ENCODE measurements at regions not wholly inside any gene's neighbourhood (a gene's known extent, or its start where the extent isn't known, plus 50 kb on each side); places are given as distances from the start of the nearest gene placed in this dataset.

- no peaks in the 10 kb centered on the region for H3K4me1 ChIP-seq (ENCODE audit: control insufficient read depth in 1 of 2, insufficient read depth in 2 of 2, low read depth in 1 of 2, low read length in 1 of 2)
- no peak overlapping the region for H3K27ac ChIP-seq (ENCODE audit: low read depth in 2 of 2, low read length in 1 of 2)
- 4% methylated on average over 1 of the region's 1 CpG for WGBS (ENCODE audit: low lambda C conversion rate)
- H3K9me3 ChIP-seq, result no peaks in the 10 kb centered on the region
- H3F3A ChIP-seq (replicated peaks; ENCODE audit: insufficient read depth), result no peaks in the 10 kb centered on the region
- no peak overlapping the region for H3K9ac ChIP-seq
- H3K9me2 ChIP-seq, result no peaks in the 10 kb centered on the region
- TF ChIP-seq MXI1 (IDR thresholded peaks at IDR 0.05; ENCODE audit: low read depth, low read length), result no peak
- no peak for TF ChIP-seq SIN3A (IDR thresholded peaks at IDR 0.05; ENCODE audit: borderline replicate concordance, low read depth, low read length)
- no peak for TF ChIP-seq CTCF (IDR thresholded peaks at IDR 0.05)
- TF ChIP-seq NRF1 (IDR thresholded peaks at IDR 0.05; ENCODE audit: low read depth, low read length), result no peak
- no peak for TF ChIP-seq EP300 (IDR thresholded peaks at IDR 0.05; ENCODE audit: borderline replicate concordance in 1 of 2, low read depth in 1 of 2, low read length in 1 of 2)
- no peak for TF ChIP-seq MEF2A (IDR thresholded peaks at IDR 0.05; ENCODE audit: borderline replicate concordance, low read depth)
- TF ChIP-seq NFIC (IDR thresholded peaks at IDR 0.05; ENCODE audit: borderline replicate concordance), result no peak
- TF ChIP-seq YY1 (IDR thresholded peaks at IDR 0.05; ENCODE audit: low read depth), result no peak
- TF ChIP-seq, protein P1, sequence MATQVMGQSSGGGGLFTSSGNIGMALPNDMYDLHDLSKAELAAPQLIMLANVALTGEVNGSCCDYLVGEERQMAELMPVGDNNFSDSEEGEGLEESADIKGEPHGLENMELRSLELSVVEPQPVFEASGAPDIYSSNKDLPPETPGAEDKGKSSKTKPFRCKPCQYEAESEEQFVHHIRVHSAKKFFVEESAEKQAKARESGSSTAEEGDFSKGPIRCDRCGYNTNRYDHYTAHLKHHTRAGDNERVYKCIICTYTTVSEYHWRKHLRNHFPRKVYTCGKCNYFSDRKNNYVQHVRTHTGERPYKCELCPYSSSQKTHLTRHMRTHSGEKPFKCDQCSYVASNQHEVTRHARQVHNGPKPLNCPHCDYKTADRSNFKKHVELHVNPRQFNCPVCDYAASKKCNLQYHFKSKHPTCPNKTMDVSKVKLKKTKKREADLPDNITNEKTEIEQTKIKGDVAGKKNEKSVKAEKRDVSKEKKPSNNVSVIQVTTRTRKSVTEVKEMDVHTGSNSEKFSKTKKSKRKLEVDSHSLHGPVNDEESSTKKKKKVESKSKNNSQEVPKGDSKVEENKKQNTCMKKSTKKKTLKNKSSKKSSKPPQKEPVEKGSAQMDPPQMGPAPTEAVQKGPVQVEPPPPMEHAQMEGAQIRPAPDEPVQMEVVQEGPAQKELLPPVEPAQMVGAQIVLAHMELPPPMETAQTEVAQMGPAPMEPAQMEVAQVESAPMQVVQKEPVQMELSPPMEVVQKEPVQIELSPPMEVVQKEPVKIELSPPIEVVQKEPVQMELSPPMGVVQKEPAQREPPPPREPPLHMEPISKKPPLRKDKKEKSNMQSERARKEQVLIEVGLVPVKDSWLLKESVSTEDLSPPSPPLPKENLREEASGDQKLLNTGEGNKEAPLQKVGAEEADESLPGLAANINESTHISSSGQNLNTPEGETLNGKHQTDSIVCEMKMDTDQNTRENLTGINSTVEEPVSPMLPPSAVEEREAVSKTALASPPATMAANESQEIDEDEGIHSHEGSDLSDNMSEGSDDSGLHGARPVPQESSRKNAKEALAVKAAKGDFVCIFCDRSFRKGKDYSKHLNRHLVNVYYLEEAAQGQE (IDR thresholded peaks at IDR 0.05; ENCODE audit: low read depth, low read length), result no peak
- no peak for TF ChIP-seq FOXM1 (IDR thresholded peaks at IDR 0.05; ENCODE audit: low read depth)
- no peak for TF ChIP-seq GATA2 (CRISPR knock-in tag; IDR thresholded peaks at IDR 0.05)
- no peak for TF ChIP-seq FOSL2 (IDR thresholded peaks at IDR 0.05; ENCODE audit: borderline replicate concordance, low read depth)
- TF ChIP-seq TCF12 (IDR thresholded peaks at IDR 0.05), result no peak
- TF ChIP-seq TAF1 (IDR thresholded peaks at IDR 0.05; ENCODE audit: borderline replicate concordance, low read depth, low read length), result no peak
- TF ChIP-seq SMC3 (IDR thresholded peaks at IDR 0.05; ENCODE audit: low read depth, low read length), result no peak
- TF ChIP-seq FOXJ3 (CRISPR knock-in tag; IDR thresholded peaks at IDR 0.05), result no peak
- TF ChIP-seq EZH2phosphoT487 (IDR thresholded peaks at IDR 0.05; ENCODE audit: borderline replicate concordance, low read depth), result no peak
- no peak for TF ChIP-seq TEAD4 (IDR thresholded peaks at IDR 0.05; ENCODE audit: borderline replicate concordance, insufficient read depth)
- TF ChIP-seq POLR2AphosphoS5 (IDR thresholded peaks at IDR 0.05; ENCODE audit: low read depth, low read length), result no peak
- no peak for TF ChIP-seq RCOR1 (IDR thresholded peaks at IDR 0.05; ENCODE audit: low read length)
- no peak overlapping the region for H2AFZ ChIP-seq (ENCODE audit: low read depth)
- no peaks in the 10 kb centered on the region for H3K79me2 ChIP-seq (ENCODE audit: insufficient read depth)
- no peak overlapping the region for H3K4me2 ChIP-seq
- no peaks in the 10 kb centered on the region for H3K36me3 ChIP-seq (replicated peaks in 1 of 2; ENCODE audit: control insufficient read depth in 1 of 2, insufficient read depth in 2 of 2, low read length in 1 of 2)
- no peak overlapping the region for H3K4me3 ChIP-seq (ENCODE audit: low read depth in 2 of 2, low read length in 1 of 2)
- no peaks in the 10 kb centered on the region for H3K27me3 ChIP-seq (ENCODE audit: insufficient read depth)
- CTCF ChIA-PET, result no interaction called here
- no peaks in the 10 kb centered on the region for H4K20me1 ChIP-seq (ENCODE audit: insufficient read depth)
- POLR2A ChIA-PET, result no interaction called here
- DNase-seq, result no peak
Observed at GRCh38 chr2:33835911-33836310, 236.8 kb upstream of the FAM98A start.

All from SK-N-SH (cell line).